ENCODE measurements at regions not wholly inside any gene's neighbourhood (a gene's known extent, or its start where the extent isn't known, plus 50 kb on each side); places are given as distances from the start of the nearest gene placed in this dataset.

DNA sequence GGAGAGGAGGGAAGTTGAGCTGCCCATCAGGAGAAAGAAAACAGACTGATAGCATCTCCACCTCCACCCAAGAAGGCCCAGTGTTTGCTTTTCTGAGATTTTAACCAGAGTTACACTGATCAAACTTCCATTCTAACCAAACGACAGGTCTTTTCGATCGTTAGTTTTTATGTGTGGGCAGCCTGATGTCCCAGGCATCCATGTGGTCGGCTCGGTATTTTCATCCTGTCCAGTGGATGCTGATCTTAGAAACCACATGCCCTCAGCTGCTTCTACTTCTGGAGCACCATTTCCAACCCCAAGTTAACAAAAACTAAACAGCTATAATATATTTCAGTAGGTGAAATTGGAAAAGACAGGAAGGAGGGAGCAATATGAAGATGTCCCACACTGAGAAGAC is 536.8 kb upstream of the JAG1 start:
- TF ChIP-seq, protein P1, sequence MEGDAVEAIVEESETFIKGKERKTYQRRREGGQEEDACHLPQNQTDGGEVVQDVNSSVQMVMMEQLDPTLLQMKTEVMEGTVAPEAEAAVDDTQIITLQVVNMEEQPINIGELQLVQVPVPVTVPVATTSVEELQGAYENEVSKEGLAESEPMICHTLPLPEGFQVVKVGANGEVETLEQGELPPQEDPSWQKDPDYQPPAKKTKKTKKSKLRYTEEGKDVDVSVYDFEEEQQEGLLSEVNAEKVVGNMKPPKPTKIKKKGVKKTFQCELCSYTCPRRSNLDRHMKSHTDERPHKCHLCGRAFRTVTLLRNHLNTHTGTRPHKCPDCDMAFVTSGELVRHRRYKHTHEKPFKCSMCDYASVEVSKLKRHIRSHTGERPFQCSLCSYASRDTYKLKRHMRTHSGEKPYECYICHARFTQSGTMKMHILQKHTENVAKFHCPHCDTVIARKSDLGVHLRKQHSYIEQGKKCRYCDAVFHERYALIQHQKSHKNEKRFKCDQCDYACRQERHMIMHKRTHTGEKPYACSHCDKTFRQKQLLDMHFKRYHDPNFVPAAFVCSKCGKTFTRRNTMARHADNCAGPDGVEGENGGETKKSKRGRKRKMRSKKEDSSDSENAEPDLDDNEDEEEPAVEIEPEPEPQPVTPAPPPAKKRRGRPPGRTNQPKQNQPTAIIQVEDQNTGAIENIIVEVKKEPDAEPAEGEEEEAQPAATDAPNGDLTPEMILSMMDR (IDR thresholded peaks at IDR 0.05) = no peak
- no peak for TF ChIP-seq POLR2A (IDR thresholded peaks at IDR 0.05)

All from uterus (tissue), 2 donors.